HK-2 (cell line): ENCODE measurements at regions not wholly inside any gene's neighbourhood (a gene's known extent, or its start where the extent isn't known, plus 50 kb on each side); places are given as distances from the start of the nearest gene placed in this dataset.
"Not testable (repeated sequence)": the region's sequence is repeated elsewhere in the genome, so short reads cannot be mapped to it uniquely, and the experiment has no call there.

Experiments
- DNase-seq: peaks from one replicate; pipeline ENCODE4 v3.0.0-alpha.2; 2018; ENCODE audit not compliant: unreplicated experiment

- no peak for DNase-seq
Observed at GRCh38 chr18:64415218-64415617, 266.3 kb upstream of the LINC00305 start.

GRCh38 chr18:64410685-64411084 lies 261.8 kb upstream of the LINC00305 start:
- no peak for DNase-seq

GRCh38 chr18:64409511-64409910 lies 260.6 kb upstream of the LINC00305 start:
- DNase-seq = no peak

GRCh38 chr18:64407606-64408005 lies 258.7 kb upstream of the LINC00305 start:
- no peak for DNase-seq

GRCh38 chr18:64405161-64405560 lies 256.3 kb upstream of the LINC00305 start:
- DNase-seq = no peak

GRCh38 chr18:64403784-64404503 lies 255.1 kb upstream of the LINC00305 start:
- no peak for DNase-seq

- DNase-seq = no peak
Observed at GRCh38 chr18:64402636-64403035, 253.7 kb upstream of the LINC00305 start.

- no peak for DNase-seq
Observed at GRCh38 chr18:64401268-64402060, 252.6 kb upstream of the LINC00305 start.

GRCh38 chr18:64399566-64399965 lies 250.7 kb upstream of the LINC00305 start:
- no peak for DNase-seq

GRCh38 chr18:64398320-64398719 lies 249.4 kb upstream of the LINC00305 start:
- no peak for DNase-seq

GRCh38 chr18:64392202-64392601 lies 243.3 kb upstream of the LINC00305 start:
- DNase-seq = no peak

- no peak for DNase-seq
Observed at GRCh38 chr18:64384101-64384500, 235.2 kb upstream of the LINC00305 start.

GRCh38 chr18:64380117-64380516 lies 231.2 kb upstream of the LINC00305 start:
- DNase-seq = no peak

GRCh38 chr18:64379662-64380061 lies 230.8 kb upstream of the LINC00305 start:
- DNase-seq = no peak

- DNase-seq = no peak
Observed at GRCh38 chr18:64377446-64377845, 228.6 kb upstream of the LINC00305 start.

GRCh38 chr18:64372850-64373249 lies 224.0 kb upstream of the LINC00305 start:
- no peak for DNase-seq

- DNase-seq = not testable (repeated sequence)
Observed at GRCh38 chr18:64369830-64370440, 221.0 kb upstream of the LINC00305 start.

GRCh38 chr18:64365106-64365505 lies 216.2 kb upstream of the LINC00305 start:
- DNase-seq = no peak

- DNase-seq = no peak
Observed at GRCh38 chr18:64337673-64338072, 188.8 kb upstream of the LINC00305 start.

GRCh38 chr18:64337018-64337417 lies 188.1 kb upstream of the LINC00305 start:
- DNase-seq = no peak

- DNase-seq = no peak
Observed at GRCh38 chr18:64334748-64335147, 185.9 kb upstream of the LINC00305 start.

- DNase-seq = no peak
Observed at GRCh38 chr18:64333584-64333983, 184.7 kb upstream of the LINC00305 start.

GRCh38 chr18:64332835-64333234 lies 183.9 kb upstream of the LINC00305 start:
- DNase-seq = no peak
